ENCODE measurements at regions not wholly inside any gene's neighbourhood (a gene's known extent, or its start where the extent isn't known, plus 50 kb on each side); places are given as distances from the start of the nearest gene placed in this dataset.

- Histone ChIP-seq H2AFZ (ENCODE audit: low read depth, low read length, poor library complexity, severe bottlenecking) (no peak overlapping the region), H3K9ac (ENCODE audit: low read length) (no peak overlapping the region), H3K4me2 (ENCODE audit: low read length) (no peak overlapping the region), H3K36me3 (ENCODE audit: control insufficient read depth in 1 of 2, insufficient read depth in 2 of 2, low read length in 2 of 2) (no peaks in the 10 kb centered on the region), H3K4me1 (ENCODE audit: control insufficient read depth in 1 of 2, insufficient read depth in 2 of 2, low read length in 2 of 2) (no peaks in the 10 kb centered on the region), H3K27me3 (ENCODE audit: insufficient read depth, low read length) (peaks cover 23% of the 10 kb centered on the region), H3K79me2 (ENCODE audit: insufficient read depth, low read length) (no peaks in the 10 kb centered on the region), H3K9me3 (ENCODE audit: control insufficient read depth in 1 of 2, insufficient read depth in 1 of 2, low read depth in 1 of 2, low read length in 2 of 2) (no peaks in the 10 kb centered on the region), H4K20me1 (ENCODE audit: insufficient read depth) (no peaks in the 10 kb centered on the region), H3K9me2 (ENCODE audit: insufficient read depth) (no peaks in the 10 kb centered on the region), H3K4me3 (replicated peaks in 1 of 2; ENCODE audit: low read depth in 1 of 2, low read length in 2 of 2) (no peak overlapping the region), H3K27ac (ENCODE audit: low read depth, low read length) (no peak overlapping the region)
- intact Hi-C loops (cut with micrococcal nuclease) = no loop called here
- DNase-seq (ENCODE audit: low read depth, low spot score) = no peak
- ChIA-PET POLR2A (no interaction called here), CTCF (no interaction called here), RAD21 (ENCODE audit: low non-redundant PET in 1 of 2, low total read pairs in 2 of 2, uncharacterized antibody in 2 of 2, unreplicated experiment in 2 of 2) (no interaction called here)
- no TSS peak for BruUV-seq (replicated peaks)
- no peak for ATAC-seq
- TF ChIP-seq ATF3 (IDR thresholded peaks at IDR 0.05) = no peak
- TF ChIP-seq ELF1 (IDR thresholded peaks at IDR 0.05; ENCODE audit: borderline replicate concordance, low read depth) = no peak
Observed at GRCh38 chr2:404581-404980, 116.7 kb upstream of the ALKAL2 start.

- no peak for ATAC-seq
- no TSS peak for BruUV-seq (replicated peaks)
- POLR2A ChIA-PET = no interaction called here
- no peak for TF ChIP-seq ZFX (IDR thresholded peaks at IDR 0.05)
- no peak for TF ChIP-seq POLR2AphosphoS5 (IDR thresholded peaks at IDR 0.05; ENCODE audit: low read depth, low read length)
- no peak for TF ChIP-seq ZNF274 (IDR thresholded peaks at IDR 0.05; ENCODE audit: low read depth, low read length)
- TF ChIP-seq, protein P1, sequence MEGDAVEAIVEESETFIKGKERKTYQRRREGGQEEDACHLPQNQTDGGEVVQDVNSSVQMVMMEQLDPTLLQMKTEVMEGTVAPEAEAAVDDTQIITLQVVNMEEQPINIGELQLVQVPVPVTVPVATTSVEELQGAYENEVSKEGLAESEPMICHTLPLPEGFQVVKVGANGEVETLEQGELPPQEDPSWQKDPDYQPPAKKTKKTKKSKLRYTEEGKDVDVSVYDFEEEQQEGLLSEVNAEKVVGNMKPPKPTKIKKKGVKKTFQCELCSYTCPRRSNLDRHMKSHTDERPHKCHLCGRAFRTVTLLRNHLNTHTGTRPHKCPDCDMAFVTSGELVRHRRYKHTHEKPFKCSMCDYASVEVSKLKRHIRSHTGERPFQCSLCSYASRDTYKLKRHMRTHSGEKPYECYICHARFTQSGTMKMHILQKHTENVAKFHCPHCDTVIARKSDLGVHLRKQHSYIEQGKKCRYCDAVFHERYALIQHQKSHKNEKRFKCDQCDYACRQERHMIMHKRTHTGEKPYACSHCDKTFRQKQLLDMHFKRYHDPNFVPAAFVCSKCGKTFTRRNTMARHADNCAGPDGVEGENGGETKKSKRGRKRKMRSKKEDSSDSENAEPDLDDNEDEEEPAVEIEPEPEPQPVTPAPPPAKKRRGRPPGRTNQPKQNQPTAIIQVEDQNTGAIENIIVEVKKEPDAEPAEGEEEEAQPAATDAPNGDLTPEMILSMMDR (IDR thresholded peaks at IDR 0.05 in 2 of 3, conservative IDR thresholded peaks at IDR 0.05 in 1 of 3; ENCODE audit: borderline replicate concordance in 1 of 3, insufficient read depth in 1 of 3, low read depth in 2 of 3, low read length in 2 of 3) = no peak
- TF ChIP-seq RAD21 (IDR thresholded peaks at IDR 0.05; ENCODE audit: low read depth) = no peak
- no peak for TF ChIP-seq EZH2phosphoT487 (IDR thresholded peaks at IDR 0.05; ENCODE audit: borderline replicate concordance)
- no peak for TF ChIP-seq CBX3 (IDR thresholded peaks at IDR 0.05; ENCODE audit: low read depth)
- TF ChIP-seq JUND (IDR thresholded peaks at IDR 0.05) = no peak
- TF ChIP-seq ATF3 (IDR thresholded peaks at IDR 0.05) = no peak
- TF ChIP-seq, protein P2, sequence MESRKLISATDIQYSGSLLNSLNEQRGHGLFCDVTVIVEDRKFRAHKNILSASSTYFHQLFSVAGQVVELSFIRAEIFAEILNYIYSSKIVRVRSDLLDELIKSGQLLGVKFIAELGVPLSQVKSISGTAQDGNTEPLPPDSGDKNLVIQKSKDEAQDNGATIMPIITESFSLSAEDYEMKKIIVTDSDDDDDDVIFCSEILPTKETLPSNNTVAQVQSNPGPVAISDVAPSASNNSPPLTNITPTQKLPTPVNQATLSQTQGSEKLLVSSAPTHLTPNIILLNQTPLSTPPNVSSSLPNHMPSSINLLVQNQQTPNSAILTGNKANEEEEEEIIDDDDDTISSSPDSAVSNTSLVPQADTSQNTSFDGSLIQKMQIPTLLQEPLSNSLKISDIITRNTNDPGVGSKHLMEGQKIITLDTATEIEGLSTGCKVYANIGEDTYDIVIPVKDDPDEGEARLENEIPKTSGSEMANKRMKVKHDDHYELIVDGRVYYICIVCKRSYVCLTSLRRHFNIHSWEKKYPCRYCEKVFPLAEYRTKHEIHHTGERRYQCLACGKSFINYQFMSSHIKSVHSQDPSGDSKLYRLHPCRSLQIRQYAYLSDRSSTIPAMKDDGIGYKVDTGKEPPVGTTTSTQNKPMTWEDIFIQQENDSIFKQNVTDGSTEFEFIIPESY (IDR thresholded peaks at IDR 0.05; ENCODE audit: extremely low read depth, insufficient replicate concordance, low read length) = no peak
- TF ChIP-seq MAX (IDR thresholded peaks at IDR 0.05) = no peak
- no peak for TF ChIP-seq SIN3A (IDR thresholded peaks at IDR 0.05; ENCODE audit: low read depth)
- no peak for TF ChIP-seq POLR2A (IDR thresholded peaks at IDR 0.05; ENCODE audit: borderline replicate concordance, extremely low read depth, insufficient read depth, insufficient read length)
- TF ChIP-seq CEBPB (IDR thresholded peaks at IDR 0.05; ENCODE audit: low read depth) = no peak
Observed at GRCh38 chr2:403682-404081, 115.8 kb upstream of the ALKAL2 start.

More at GRCh38 chr2:403682-404081, 115.8 kb upstream of the ALKAL2 start:
- Histone ChIP-seq H3K27me3 (ENCODE audit: insufficient read depth, low read length) (peaks cover 23% of the 10 kb centered on the region), H3K36me3 (ENCODE audit: control insufficient read depth in 1 of 2, insufficient read depth in 2 of 2, low read length in 2 of 2) (no peaks in the 10 kb centered on the region), H3K4me2 (ENCODE audit: low read length) (no peak overlapping the region), H3K9ac (ENCODE audit: low read length) (no peak overlapping the region), H3K4me1 (ENCODE audit: control insufficient read depth in 1 of 2, insufficient read depth in 2 of 2, low read length in 2 of 2) (no peaks in the 10 kb centered on the region), H3K27ac (ENCODE audit: low read depth, low read length) (no peak overlapping the region), H3K79me2 (ENCODE audit: insufficient read depth, low read length) (no peaks in the 10 kb centered on the region), H2AFZ (ENCODE audit: low read depth, low read length, poor library complexity, severe bottlenecking) (no peak overlapping the region), H3K9me3 (ENCODE audit: control insufficient read depth in 1 of 2, insufficient read depth in 1 of 2, low read depth in 1 of 2, low read length in 2 of 2) (no peaks in the 10 kb centered on the region), H3K9me2 (ENCODE audit: insufficient read depth) (no peaks in the 10 kb centered on the region), H3K4me3 (replicated peaks in 1 of 2; ENCODE audit: low read depth in 1 of 2, low read length in 2 of 2) (no peak overlapping the region), H4K20me1 (ENCODE audit: insufficient read depth) (no peaks in the 10 kb centered on the region)
- no peak for DNase-seq (ENCODE audit: low read depth, low spot score)
- intact Hi-C loops (cut with micrococcal nuclease) = no loop called here
- CTCF ChIA-PET = no interaction called here
- RAD21 ChIA-PET (ENCODE audit: low non-redundant PET in 1 of 2, low total read pairs in 2 of 2, uncharacterized antibody in 2 of 2, unreplicated experiment in 2 of 2) = no interaction called here

All from HCT116 (cell line).